PC-3 (cell line): ENCODE measurements at regions not wholly inside any gene's neighbourhood (a gene's known extent, or its start where the extent isn't known, plus 50 kb on each side); places are given as distances from the start of the nearest gene placed in this dataset.

Experiments used
- ATAC-seq: fragments of 200-7000 bp; cut with Tn5 transposase; 2 replicates; pipeline ENCODE4 v1.9.1; 2020; ENCODE audit warnings: mild to moderate bottlenecking, moderate library complexity
- BruUV-seq: library from RNA; stranded (reverse); fragments of 400-500 nt; replicated peaks from 2 replicates; lab custom pipeline; 2021; lab: Mats Ljungman, UMichigan
- CTCF ChIA-PET: fragments of 300-600 bp; sonication (Branson Sonifier 250); formaldehyde crosslinking; loops from one replicate; lab custom pipeline; 2022; ENCODE audit warnings: antibody characterized with exemption; lab: Charles Lee
- POLR2A ChIA-PET: fragments of 300-600 bp; sonication (Branson Sonifier 250); formaldehyde crosslinking; loops from one replicate; lab custom pipeline; 2022; ENCODE audit warnings: antibody characterized with exemption; ENCODE audit not compliant: unreplicated experiment; lab: Charles Lee
- DNase-seq: peaks from one replicate; pipeline ENCODE4 v3.0.0-alpha.2; 2015
- H2AFZ ChIP-seq: fragments of 300-600 bp; sonication (generic); 2 replicates; pipeline ENCODE4 v1.6.0; 2016; ENCODE audit warnings: antibody characterized with exemption, low read length
- H3F3A ChIP-seq: fragments of 300-600 bp; sonication (generic); one replicate; pipeline ENCODE4 v1.6.0; 2017; ENCODE audit warnings: antibody characterized with exemption, low read length, control low read depth, mild to moderate bottlenecking; ENCODE audit not compliant: unreplicated experiment
- H3K27ac ChIP-seq: fragments of 300-600 bp; sonication (generic); 2 replicates; pipeline ENCODE4 v1.5.1; 2016; ENCODE audit warnings: mild to moderate bottlenecking, low read length
- H3K27me3 ChIP-seq: fragments of 300-600 bp; sonication (generic); 2 replicates; pipeline ENCODE4 v1.6.1; 2016; ENCODE audit warnings: low read length, mixed read lengths
- H3K36me3 ChIP-seq: fragments of 300-600 bp; sonication (generic); 2 replicates; pipeline ENCODE4 v1.6.1; 2016; ENCODE audit warnings: low read depth, mixed run types, low read length, mixed read lengths
- H3K4me1 ChIP-seq: fragments of 300-600 bp; sonication (generic); 2 replicates; pipeline ENCODE4 v1.5.1; 2016; ENCODE audit warnings: low read length; ENCODE audit not compliant: insufficient read depth
- H3K4me2 ChIP-seq: fragments of 300-600 bp; sonication (generic); 2 replicates; pipeline ENCODE4 v1.6.0; 2016; ENCODE audit warnings: low read length
- H3K4me3 ChIP-seq: fragments of 300-600 bp; sonication (generic); 2 replicates; pipeline ENCODE4 v1.5.1; 2016; ENCODE audit warnings: mild to moderate bottlenecking, low read length, mixed read lengths
- H3K79me2 ChIP-seq: fragments of 300-600 bp; sonication (generic); 2 replicates; pipeline ENCODE4 v1.6.1; 2017; ENCODE audit warnings: low read length, mixed read lengths
- H3K9ac ChIP-seq: fragments of 300-600 bp; sonication (generic); 2 replicates; pipeline ENCODE4 v1.6.0; 2016; ENCODE audit warnings: mild to moderate bottlenecking, low read length
- H3K9me2 ChIP-seq: fragments of 300-600 bp; sonication (generic); replicated peaks from 2 replicates; pipeline ENCODE4 v1.6.1; 2016; ENCODE audit warnings: mixed run types, low read length, mixed read lengths
- H3K9me3 ChIP-seq: fragments of 300-600 bp; sonication (generic); 2 replicates; pipeline ENCODE4 v1.6.1; 2016; ENCODE audit warnings: low read length, mixed read lengths
- H4K20me1 ChIP-seq: fragments of 300-600 bp; sonication (generic); 2 replicates; pipeline ENCODE4 v1.6.1; 2016; ENCODE audit warnings: low read length, mixed read lengths
- CTCF ChIP-seq: fragments of 300-600 bp; sonication (generic); conservative IDR thresholded peaks from 2 replicates; pipeline ENCODE4 v1.5.1; 2017; ENCODE audit warnings: antibody characterized with exemption, low read depth, mild to moderate bottlenecking, low read length
- EZH2 ChIP-seq: fragments of 300-600 bp; sonication (generic); IDR thresholded peaks from one replicate; pipeline ENCODE4 v1.6.1; 2017; ENCODE audit warnings: antibody characterized with exemption, mild to moderate bottlenecking, low read length; ENCODE audit not compliant: unreplicated experiment
- EZH2phosphoT487 ChIP-seq: fragments of 300-600 bp; sonication (generic); IDR thresholded peaks from 2 replicates; pipeline ENCODE4 v1.6.1; 2018; ENCODE audit warnings: mild to moderate bottlenecking, antibody characterized with exemption, low read length, borderline replicate concordance
- intact Hi-C: fragments of 100-400 bp; cut with micrococcal nuclease; formaldehyde crosslinking; loops from 2 replicates; pipeline ENCODE4 v1.9.0; 2023

DNA sequence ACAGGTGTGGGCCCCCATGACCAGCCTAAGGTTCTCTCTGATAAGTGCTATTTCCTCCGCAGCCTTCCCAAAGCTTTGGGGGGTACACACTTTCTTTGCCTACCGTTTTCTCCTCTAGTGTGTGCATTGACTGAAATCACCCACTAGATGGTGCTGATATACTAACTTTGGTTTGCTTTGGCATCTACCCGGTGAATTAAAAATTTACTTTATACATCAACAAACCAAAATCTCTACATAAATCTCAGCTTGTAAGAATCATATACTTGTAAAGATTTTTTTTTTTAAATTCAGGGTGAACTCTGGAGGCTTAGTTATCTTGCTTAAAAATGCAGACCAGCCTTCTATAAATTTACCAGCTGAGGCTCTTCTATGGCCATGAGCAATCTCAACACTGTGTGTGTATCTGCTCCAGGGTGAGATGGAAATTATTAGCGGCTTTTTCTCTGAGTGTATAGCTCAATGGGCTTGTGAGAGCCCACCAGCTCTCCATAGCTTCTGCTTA, 475.7 kb upstream of the TNC start:
- no peak overlapping the region for H3K4me2 ChIP-seq
- intact Hi-C loops = loop anchor here (1.0 to 5.0 kb wide), 7 partner anchors 64 to 694 kb away; partner anchors contain the start of gene PAPPA
- BruUV-seq = no TSS peak
- H3K4me1 ChIP-seq = peaks cover 53% of the 10 kb centered on the region
- no peak overlapping the region for H3K27ac ChIP-seq
- H3K9ac ChIP-seq = no peak overlapping the region
- H3K9me3 ChIP-seq = no peaks in the 10 kb centered on the region
- H2AFZ ChIP-seq = 0 out of 2 replicates have a peak overlapping the region, but pooled peaks have one; percentile 15
- TF ChIP-seq CTCF (peak; percentile 75), EZH2phosphoT487 (no peak)
- no peaks in the 10 kb centered on the region for H3F3A ChIP-seq
- H3K79me2 ChIP-seq = no peaks in the 10 kb centered on the region
- no peaks in the 10 kb centered on the region for H3K27me3 ChIP-seq
- POLR2A ChIA-PET = interaction anchor here (0.6 kb wide), 2 partner anchors 96 to 280 kb away, joined by 3 to 4 read pairs; no protein-coding TSS in a partner anchor
- H3K4me3 ChIP-seq = no peak overlapping the region
- H4K20me1 ChIP-seq = no peaks in the 10 kb centered on the region
- ATAC-seq (peak; percentile 19), DNase-seq (peak; percentile 66)
- H3K36me3 ChIP-seq = no peaks in the 10 kb centered on the region
- CTCF ChIA-PET = interaction anchor here (0.6 to 1.2 kb wide), 4 partner anchors 79 to 841 kb away, joined by 3 to 14 read pairs (median 5); no protein-coding TSS in a partner anchor
- H3K9me2 ChIP-seq = no peaks in the 10 kb centered on the region

DNA sequence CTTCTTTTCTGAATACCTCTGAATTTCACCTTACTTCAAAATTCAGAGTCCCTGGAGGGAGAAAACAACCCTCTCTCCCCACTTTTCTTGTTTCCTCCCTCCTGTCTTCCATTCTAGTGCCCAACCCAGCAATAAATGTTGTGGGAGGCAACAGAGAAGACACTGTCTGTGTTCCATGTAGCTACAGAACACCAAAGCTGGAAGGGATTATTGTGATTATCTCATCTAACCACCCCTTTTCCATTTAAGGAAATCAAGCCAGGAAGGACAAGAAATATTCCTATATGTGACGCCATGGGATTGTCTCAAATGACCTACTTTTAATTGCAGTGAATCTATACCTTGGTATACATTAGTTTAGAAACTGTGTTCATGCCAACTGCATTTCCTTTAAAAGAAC, 476.6 kb upstream of the TNC start:
- Histone ChIP-seq H3K27ac (no peak overlapping the region), H3K36me3 (no peaks in the 10 kb centered on the region), H3K9ac (no peak overlapping the region; the same call in 1 of the 2 replicates), H3K4me2 (no peak overlapping the region), H3K9me3 (no peaks in the 10 kb centered on the region), H3K4me3 (no peak overlapping the region), H3F3A (no peaks in the 10 kb centered on the region), H3K4me1 (peaks cover 50% of the 10 kb centered on the region), H2AFZ (no peak overlapping the region), H3K79me2 (no peaks in the 10 kb centered on the region), H3K9me2 (no peaks in the 10 kb centered on the region), H3K27me3 (no peaks in the 10 kb centered on the region), H4K20me1 (no peaks in the 10 kb centered on the region)
- ChIA-PET POLR2A (no interaction called here), CTCF (no interaction called here)
- no TSS peak for BruUV-seq
- DNase-seq = no peak
- TF ChIP-seq CTCF (no peak), EZH2phosphoT487 (no peak), EZH2 (no peak)
- intact Hi-C loops = loop anchor here (5.0 kb wide), 4 partner anchors 63 to 693 kb away; partner anchors contain the start of gene PAPPA
- ATAC-seq = no peak

GRCh38 chr9:115596021-115596745, 478.2 kb upstream of the TNC start:
- H3K27ac ChIP-seq = no peak overlapping the region

More at GRCh38 chr9:115596021-115596745, 478.2 kb upstream of the TNC start:
- H3K9me3 ChIP-seq = no peaks in the 10 kb centered on the region
- BruUV-seq = no TSS peak
- H3K9me2 ChIP-seq = no peaks in the 10 kb centered on the region
- no peaks in the 10 kb centered on the region for H4K20me1 ChIP-seq
- H3K4me2 ChIP-seq = no peak overlapping the region
- H3K27me3 ChIP-seq = no peaks in the 10 kb centered on the region
- ChIA-PET POLR2A (no interaction called here), CTCF (no interaction called here)
- intact Hi-C loops = no loop called here
- no peak overlapping the region for H3K4me3 ChIP-seq
- H3K36me3 ChIP-seq = no peaks in the 10 kb centered on the region
- DNase-seq (no peak), ATAC-seq (no peak)
- no peak overlapping the region for H3K9ac ChIP-seq
- no peaks in the 10 kb centered on the region for H3K79me2 ChIP-seq
- no peaks in the 10 kb centered on the region for H3F3A ChIP-seq
- H3K4me1 ChIP-seq = peaks cover 37% of the 10 kb centered on the region
- no peak for TF ChIP-seq CTCF
- no peak for TF ChIP-seq EZH2phosphoT487
- TF ChIP-seq EZH2 = no peak
- no peak overlapping the region for H2AFZ ChIP-seq
